GM18870 (cell line): ENCODE measurements at regions not wholly inside any gene's neighbourhood (a gene's known extent, or its start where the extent isn't known, plus 50 kb on each side); places are given as distances from the start of the nearest gene placed in this dataset.
"Not testable (repeated sequence)": the region's sequence is repeated elsewhere in the genome, so short reads cannot be mapped to it uniquely, and the experiment has no call there.

ENCODE experiments used
- ATAC-seq: cut with Tn5 transposase; IDR thresholded peaks from one replicate; pipeline ENCODE4 v1.9.1; 2021; ENCODE audit warnings: moderate library complexity; ENCODE audit not compliant: unreplicated experiment

- not testable (repeated sequence) for ATAC-seq
Measured at GRCh38 chr2:13334071-13334470, 617.3 kb downstream of the TRIB2 start.

- ATAC-seq: no peak
Measured at GRCh38 chr2:13334545-13334944, 617.8 kb downstream of the TRIB2 start.

GRCh38 chr2:13335862-13336535 is 619.3 kb downstream of the TRIB2 start:
- ATAC-seq: no peak

GRCh38 chr2:13351068-13351467 is 634.3 kb downstream of the TRIB2 start:
- ATAC-seq: no peak

GRCh38 chr2:13353083-13353482 is 636.3 kb downstream of the TRIB2 start:
- ATAC-seq: no peak

- no peak for ATAC-seq
Measured at GRCh38 chr2:13354031-13354430, 637.3 kb downstream of the TRIB2 start.

GRCh38 chr2:13381928-13382327 is 665.2 kb downstream of the TRIB2 start:
- ATAC-seq: not testable (repeated sequence)

GRCh38 chr2:13389172-13389571 is 672.4 kb downstream of the TRIB2 start:
- ATAC-seq: not testable (repeated sequence)

- no peak for ATAC-seq
Measured at GRCh38 chr2:13390676-13391075, 673.9 kb downstream of the TRIB2 start.

- no peak for ATAC-seq
Measured at GRCh38 chr2:13401312-13401711, 684.6 kb downstream of the TRIB2 start.

GRCh38 chr2:13413989-13414388 is 697.3 kb downstream of the TRIB2 start:
- ATAC-seq: no peak

GRCh38 chr2:13414897-13415296 is 698.2 kb downstream of the TRIB2 start:
- ATAC-seq: no peak

GRCh38 chr2:13433954-13434353 is 717.2 kb downstream of the TRIB2 start:
- no peak for ATAC-seq

GRCh38 chr2:13443554-13444261 is 727.0 kb downstream of the TRIB2 start:
- ATAC-seq: not testable (repeated sequence)

- ATAC-seq: no peak
Measured at GRCh38 chr2:13462464-13462863, 745.7 kb downstream of the TRIB2 start.

GRCh38 chr2:13466076-13466475 is 749.3 kb downstream of the TRIB2 start:
- no peak for ATAC-seq

- no peak for ATAC-seq
Measured at GRCh38 chr2:13474538-13474937, 757.8 kb downstream of the TRIB2 start.

- ATAC-seq: peak; percentile 98
Measured at GRCh38 chr2:13480057-13480456, 763.3 kb downstream of the TRIB2 start.

GRCh38 chr2:13481201-13481600 is 764.5 kb downstream of the TRIB2 start:
- no peak for ATAC-seq

- ATAC-seq: no peak
Measured at GRCh38 chr2:13485256-13485655, 768.5 kb downstream of the TRIB2 start.

GRCh38 chr2:13488965-13489364 is 772.2 kb downstream of the TRIB2 start:
- no peak for ATAC-seq

- no peak for ATAC-seq
Measured at GRCh38 chr2:13492262-13492661, 775.5 kb downstream of the TRIB2 start.

- ATAC-seq: no peak
Measured at GRCh38 chr2:13495051-13495450, 778.3 kb downstream of the TRIB2 start.
